H9 (cell line): ENCODE measurements at regions not wholly inside any gene's neighbourhood (a gene's known extent, or its start where the extent isn't known, plus 50 kb on each side); places are given as distances from the start of the nearest gene placed in this dataset.
A peak's percentile ranks its signal among the peaks of the same experiment; 100 is the strongest.

Experiments
- DNase-seq: peaks from one replicate; pipeline ENCODE4 v3.0.0-alpha.2; 2017
- H2AFZ ChIP-seq: one replicate; pipeline ENCODE4 v1.6.1; 2013; ENCODE audit warnings: mild to moderate bottlenecking, low read length, control low read depth, moderate library complexity
- H2AK5ac ChIP-seq: 2 replicates; pipeline ENCODE4 v1.6.1; 2013; ENCODE audit warnings: low read length, control low read depth, mixed read lengths; ENCODE audit not compliant: insufficient read length
- H2BK120ac ChIP-seq: one replicate; pipeline ENCODE4 v1.6.1; 2013; ENCODE audit warnings: low read depth, mild to moderate bottlenecking, low read length, control low read depth, inconsistent platforms; ENCODE audit not compliant: poor library complexity, severe bottlenecking
- H2BK12ac ChIP-seq: 2 replicates; pipeline ENCODE4 v1.6.1; 2013; ENCODE audit warnings: low read length, control low read depth, mixed read lengths, low read depth; ENCODE audit not compliant: insufficient read length
- H2BK15ac ChIP-seq: 2 replicates; pipeline ENCODE4 v1.6.1; 2013; ENCODE audit warnings: low read depth, low read length, control low read depth
- H2BK20ac ChIP-seq: one replicate; pipeline ENCODE4 v1.6.1; 2013; ENCODE audit warnings: low read depth, mild to moderate bottlenecking, low read length, control low read depth, inconsistent platforms; ENCODE audit not compliant: poor library complexity, severe bottlenecking
- H2BK5ac ChIP-seq: 2 replicates; pipeline ENCODE4 v1.6.1; 2013; ENCODE audit warnings: low read length, control low read depth, mixed read lengths; ENCODE audit not compliant: insufficient read length
- H3K14ac ChIP-seq: 2 replicates; pipeline ENCODE4 v1.6.1; 2013; ENCODE audit warnings: low read length, control low read depth; ENCODE audit not compliant: insufficient read depth
- H3K18ac ChIP-seq: 2 replicates; pipeline ENCODE4 v1.6.1; 2013; ENCODE audit warnings: low read depth, mild to moderate bottlenecking, mixed read lengths, low read length, control low read depth; ENCODE audit not compliant: insufficient read length
- H3K23ac ChIP-seq: 2 replicates; pipeline ENCODE4 v1.6.1; 2013; ENCODE audit warnings: low read length, control low read depth, mixed read lengths, low read depth; ENCODE audit not compliant: insufficient read length
- H3K23me2 ChIP-seq: 2 replicates; pipeline ENCODE4 v1.6.1; 2013; ENCODE audit warnings: low read depth, mild to moderate bottlenecking, mixed read lengths, low read length, control low read depth; ENCODE audit not compliant: insufficient read length, poor library complexity, severe bottlenecking
- H3K27ac ChIP-seq: 2 replicates; pipeline ENCODE4 v1.5.1; 2013; ENCODE audit warnings: low read length, control low read depth, mixed read lengths, low read depth; ENCODE audit not compliant: insufficient read length
- H3K27me3 ChIP-seq: 2 replicates; pipeline ENCODE4 v1.6.1; 2013; ENCODE audit warnings: low read length, control low read depth, inconsistent platforms; ENCODE audit not compliant: insufficient read depth
- H3K4ac ChIP-seq: 2 replicates; pipeline ENCODE4 v1.6.1; 2013; ENCODE audit warnings: low read depth, mild to moderate bottlenecking, control low read depth, inconsistent platforms, low read length, moderate library complexity
- H3K4me1 ChIP-seq: 2 replicates; pipeline ENCODE4 v1.6.1; 2013; ENCODE audit warnings: low read length, control low read depth, inconsistent platforms; ENCODE audit not compliant: insufficient read depth
- H3K4me2 ChIP-seq: 2 replicates; pipeline ENCODE4 v1.6.1; 2013; ENCODE audit warnings: low read length, control low read depth, mixed read lengths; ENCODE audit not compliant: insufficient read length, insufficient read depth
- H3K56ac ChIP-seq: 2 replicates; pipeline ENCODE4 v1.6.1; 2013; ENCODE audit warnings: low read depth, mild to moderate bottlenecking, mixed read lengths, low read length, control low read depth; ENCODE audit not compliant: insufficient read length
- H3K79me1 ChIP-seq: 2 replicates; pipeline ENCODE4 v1.6.1; 2013; ENCODE audit warnings: low read depth, mild to moderate bottlenecking, moderate library complexity, low read length, control low read depth, inconsistent platforms; ENCODE audit not compliant: insufficient read depth, poor library complexity, severe bottlenecking
- H3K79me2 ChIP-seq: 2 replicates; pipeline ENCODE4 v1.6.1; 2013; ENCODE audit warnings: low read length, control low read depth, inconsistent platforms; ENCODE audit not compliant: insufficient read depth
- H3K9ac ChIP-seq: 2 replicates; pipeline ENCODE4 v1.6.1; 2013; ENCODE audit warnings: low read length, control low read depth, mixed read lengths; ENCODE audit not compliant: insufficient read length; ENCODE audit errors: extremely low read depth
- H3K9me3 ChIP-seq: one replicate; pipeline ENCODE4 v1.6.1; 2013; ENCODE audit warnings: low read depth, low read length, inconsistent platforms; ENCODE audit not compliant: control insufficient read depth
- H3T11ph ChIP-seq: one replicate; pipeline ENCODE4 v1.6.1; 2013; ENCODE audit warnings: mild to moderate bottlenecking, low read length, control low read depth, inconsistent platforms
- H4K20me1 ChIP-seq: one replicate; pipeline ENCODE4 v1.6.1; 2013; ENCODE audit not compliant: control insufficient read depth, insufficient read length, insufficient read depth
- H4K5ac ChIP-seq: 2 replicates; pipeline ENCODE4 v1.6.1; 2013; ENCODE audit warnings: low read depth, mild to moderate bottlenecking, mixed read lengths, low read length, control low read depth; ENCODE audit not compliant: insufficient read length
- H4K8ac ChIP-seq: replicated peaks from 2 replicates; pipeline ENCODE4 v1.6.1; 2013; ENCODE audit warnings: low read length, control low read depth, mixed read lengths, low read depth; ENCODE audit not compliant: insufficient read length
- H4K91ac ChIP-seq: 2 replicates; pipeline ENCODE4 v1.6.1; 2013; ENCODE audit warnings: low read depth, mild to moderate bottlenecking, moderate library complexity, mixed read lengths, low read length, control low read depth; ENCODE audit not compliant: insufficient read length
- H3K27ac Mint-ChIP-seq, 3 experiments: 2 replicates in 2 of 3; 3 replicates in 1 of 3; pipeline ENCODE4 v1.8.0; 2020 to 2021; ENCODE audit warnings: mixed read lengths in 3 of 3, mild to moderate bottlenecking in 1 of 3, moderate library complexity in 1 of 3
- H3K27me3 Mint-ChIP-seq: 2 replicates; pipeline ENCODE4 v1.8.0; 2021; ENCODE audit warnings: low read depth, mild to moderate bottlenecking, moderate library complexity, mixed read lengths
- H3K36me3 Mint-ChIP-seq, 3 experiments: 2 replicates in 2 of 3; 3 replicates in 1 of 3; pipeline ENCODE4 v1.8.0; 2020 to 2021; ENCODE audit warnings: low read depth in 3 of 3, mixed read lengths in 3 of 3; ENCODE audit not compliant: insufficient read depth in 1 of 3
- H3K4me1 Mint-ChIP-seq, 2 experiments: 2 replicates each; pipeline ENCODE4 v1.8.0; 2020; ENCODE audit warnings: mixed read lengths in 2 of 2
- H3K4me3 Mint-ChIP-seq, 2 experiments: 2 replicates in 1 of 2; 3 replicates in 1 of 2; pipeline ENCODE4 v1.8.0; 2020 to 2021; ENCODE audit warnings: mild to moderate bottlenecking in 2 of 2, mixed read lengths in 2 of 2, moderate library complexity in 1 of 2
- H3K9me3 Mint-ChIP-seq, 2 experiments: 2 replicates in 1 of 2; 3 replicates in 1 of 2; pipeline ENCODE4 v1.8.0; 2020; ENCODE audit warnings: mild to moderate bottlenecking in 2 of 2, mixed read lengths in 2 of 2, moderate library complexity in 1 of 2
- CTCF ChIP-seq: fragments of 200-600 bp; sonication (generic); conservative IDR thresholded peaks from 3 replicates; pipeline ENCODE4 v1.8.0; 2021; ENCODE audit warnings: antibody characterized with exemption, mild to moderate bottlenecking
- WGBS: extraction: QIAGEN DNeasy Blood & Tissue Kit; methylation state at CpG from one replicate; pipeline ENCODE4 v1.1.7; 2013; ENCODE audit warnings: missing lambda C conversion rate, low lambda C conversion rate, mixed read lengths; ENCODE audit not compliant: insufficient read length; ENCODE audit errors: extremely low coverage; 5-methylcytosine and 5-hydroxymethylcytosine counted together

GRCh38 chr19:29446361-29446760 lies 79.4 kb upstream of the VSTM2B start:
- Histone ChIP-seq H3K4ac (no peak overlapping the region), H2BK5ac (no peak overlapping the region), H2BK120ac (no peak overlapping the region)

More at GRCh38 chr19:29446361-29446760, 79.4 kb upstream of the VSTM2B start:
- no peak overlapping the region for H3K27ac Mint-ChIP-seq
- Histone ChIP-seq H3K56ac (no peak overlapping the region), H3K79me1 (no peaks in the 10 kb centered on the region), H3K18ac (no peak overlapping the region), H3K14ac (no peak overlapping the region), H4K8ac (no peak overlapping the region), H2AFZ (no peak overlapping the region), H3K27ac (no peak overlapping the region), H3K79me2 (no peaks in the 10 kb centered on the region), H3K4me2 (no peak overlapping the region), H3K23ac (no peak overlapping the region), H2BK20ac (no peak overlapping the region), H3T11ph (no peak overlapping the region), H4K91ac (no peak overlapping the region), H3K9me3 (no peaks in the 10 kb centered on the region), H3K23me2 (no peaks in the 10 kb centered on the region), H4K20me1 (no peaks in the 10 kb centered on the region), H4K5ac (no peak overlapping the region), H2AK5ac (no peak overlapping the region), H2BK15ac (no peak overlapping the region), H3K9ac (no peak overlapping the region), H3K4me1 (no peaks in the 10 kb centered on the region), H3K27me3 (no peaks in the 10 kb centered on the region), H2BK12ac (no peak overlapping the region)
- no peaks in the 10 kb centered on the region for H3K4me1 Mint-ChIP-seq
- TF ChIP-seq CTCF: no peak
- H3K36me3 Mint-ChIP-seq: no peaks in the 10 kb centered on the region; a peak in 1 of 7 replicates
- peaks cover 27% of the 10 kb centered on the region for H3K27me3 Mint-ChIP-seq
- WGBS: no CpG with 5 or more reads among the region's 4 CpGs
- peak; percentile 15 for DNase-seq
- H3K9me3 Mint-ChIP-seq: peaks cover 0 to 3% of the 10 kb centered on the region in 2 experiments; a peak in 3 of 5 replicates
- H3K4me3 Mint-ChIP-seq: no peak overlapping the region
